ENCODE measurements at regions not wholly inside any gene's neighbourhood (a gene's known extent, or its start where the extent isn't known, plus 50 kb on each side); places are given as distances from the start of the nearest gene placed in this dataset.

GRCh38 chr17:13993106-13993505 lies 76.2 kb upstream of the COX10 start:
- TF ChIP-seq CTCF (IDR thresholded peaks at IDR 0.05; ENCODE audit: low read length) (no peak), EZH2phosphoT487 (IDR thresholded peaks at IDR 0.05; ENCODE audit: low read length) (no peak)
